BJ (cell line): ENCODE measurements at regions not wholly inside any gene's neighbourhood (a gene's known extent, or its start where the extent isn't known, plus 50 kb on each side); places are given as distances from the start of the nearest gene placed in this dataset.
"Not testable (repeated sequence)": the region's sequence is repeated elsewhere in the genome, so short reads cannot be mapped to it uniquely, and the experiment has no call there.

Source experiments
- CTCF ChIA-PET: fragments of 350-600 bp; formaldehyde crosslinking; extraction: SDS; loops from one replicate; lab custom pipeline; 2021; ENCODE audit warnings: antibody characterized with exemption, inconsistent platforms; lab: Yijun Ruan, JAX
- POLR2A ChIA-PET: fragments of 300-600 bp; sonication (Branson Sonifier 250); formaldehyde crosslinking; extraction: SDS; loops from one replicate; lab custom pipeline; 2021; ENCODE audit warnings: antibody characterized with exemption; lab: Charles Lee
- DNase-seq: peaks from one replicate; pipeline ENCODE4 v3.0.0-alpha.2; 2011; ENCODE audit warnings: low read depth
- H3K27me3 ChIP-seq: 2 replicates; pipeline ENCODE4 v1.6.0; 2011; ENCODE audit warnings: low read length; ENCODE audit not compliant: control insufficient read depth, insufficient read depth
- H3K36me3 ChIP-seq: 2 replicates; pipeline ENCODE4 v1.5.1; 2011; ENCODE audit warnings: low read length; ENCODE audit not compliant: control insufficient read depth, insufficient read depth
- H3K4me3 ChIP-seq: 2 replicates; pipeline ENCODE4 v1.5.1; 2011; ENCODE audit warnings: low read depth, mild to moderate bottlenecking, control low read depth, low read length
- CTCF ChIP-seq: IDR thresholded peaks from 2 replicates; pipeline ENCODE4 v1.5.1; 2011; ENCODE audit warnings: low read depth, mild to moderate bottlenecking, control low read depth, inconsistent platforms, low read length, moderate library complexity; ENCODE audit not compliant: insufficient read depth

- H3K27me3 ChIP-seq = no peaks in the 10 kb centered on the region
- H3K36me3 ChIP-seq = no peaks in the 10 kb centered on the region
- no peak for DNase-seq
- no peak for TF ChIP-seq CTCF
- ChIA-PET POLR2A (interaction anchor here (0.6 to 0.7 kb wide), 2 partner anchors 20 to 28 kb away, joined by 3 read pairs; no protein-coding TSS in a partner anchor), CTCF (interaction anchor here (1.2 to 1.3 kb wide), 2 partner anchors 9 to 15 kb away, joined by 3 to 4 read pairs; no protein-coding TSS in a partner anchor)
- no peak overlapping the region for H3K4me3 ChIP-seq
These were observed 305.4 kb upstream of the NUDT12 start for GRCh38 chr5:103867857-103868598.

DNA sequence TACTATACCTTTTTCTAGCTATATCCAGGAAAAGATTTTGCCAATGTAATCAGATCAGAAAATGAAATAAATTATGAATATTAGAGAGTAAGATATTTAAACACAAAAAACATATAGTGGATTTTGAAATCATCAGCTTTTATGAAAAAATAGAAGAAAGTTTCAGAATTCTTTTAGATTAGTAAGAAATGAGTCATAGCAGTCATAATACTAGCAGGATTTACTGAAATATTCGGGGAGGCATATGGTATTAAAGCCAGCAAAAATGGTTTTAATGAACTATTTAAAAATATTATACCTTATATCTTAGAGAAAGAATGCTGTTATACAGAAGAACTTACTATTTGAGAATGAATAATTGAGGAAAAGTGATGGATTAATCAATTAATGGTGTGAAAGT is 303.6 kb upstream of the NUDT12 start:
- CTCF ChIA-PET = no interaction called here
- no peak for TF ChIP-seq CTCF
- H3K27me3 ChIP-seq = no peaks in the 10 kb centered on the region
- H3K4me3 ChIP-seq = no peak overlapping the region
- no peaks in the 10 kb centered on the region for H3K36me3 ChIP-seq
- DNase-seq = no peak
- POLR2A ChIA-PET = no interaction called here

- no peak for TF ChIP-seq CTCF
- H3K27me3 ChIP-seq = no peaks in the 10 kb centered on the region
- H3K36me3 ChIP-seq = no peaks in the 10 kb centered on the region
- ChIA-PET CTCF (no interaction called here), POLR2A (no interaction called here)
- no peak overlapping the region for H3K4me3 ChIP-seq
- DNase-seq = no peak
These were observed 299.8 kb upstream of the NUDT12 start for GRCh38 chr5:103862398-103862797.

- TF ChIP-seq CTCF = no peak
- Histone ChIP-seq H3K36me3 (no peaks in the 10 kb centered on the region), H3K4me3 (no peak overlapping the region), H3K27me3 (no peaks in the 10 kb centered on the region)
- ChIA-PET POLR2A (no interaction called here), CTCF (no interaction called here)
- DNase-seq = no peak
These were observed 297.7 kb upstream of the NUDT12 start for GRCh38 chr5:103860327-103860726.

DNA sequence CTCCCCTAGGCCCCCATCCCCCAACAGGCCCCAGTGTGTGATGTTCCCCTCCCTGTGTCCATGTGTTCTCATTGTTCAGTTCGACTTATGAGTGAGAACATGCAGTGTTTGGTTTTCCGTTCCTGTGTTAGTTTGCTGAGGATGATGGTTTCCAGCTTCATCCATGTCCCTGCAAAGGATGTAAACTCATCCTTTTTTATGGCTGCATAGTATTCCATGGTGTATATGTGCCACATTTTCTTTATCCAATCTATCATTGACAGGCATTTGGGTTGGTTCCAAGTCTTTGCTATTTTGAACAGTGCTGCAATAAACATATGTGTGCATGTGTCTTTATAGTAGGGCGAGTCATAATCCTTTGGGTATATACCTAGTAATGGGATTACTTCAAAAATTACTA is 295.8 kb upstream of the NUDT12 start:
- CTCF ChIA-PET = interaction anchor here (1.1 kb wide), 1 partner anchor 10 kb away, joined by 3 read pairs; no protein-coding TSS in a partner anchor
- POLR2A ChIA-PET, H3K36me3 ChIP-seq, H3K27me3 ChIP-seq, H3K4me3 ChIP-seq, DNase-seq: not testable (repeated sequence)
